PC-9 (cell line): ENCODE measurements at regions not wholly inside any gene's neighbourhood (a gene's known extent, or its start where the extent isn't known, plus 50 kb on each side); places are given as distances from the start of the nearest gene placed in this dataset.

ENCODE experiments used
- BruUV-seq: library from RNA; stranded (reverse); fragments of 400-500 nt; replicated peaks from 2 replicates; lab custom pipeline; 2021; lab: Mats Ljungman, UMichigan
- CTCF ChIA-PET: fragments of 300-600 bp; sonication (Branson Sonifier 250); formaldehyde crosslinking; loops from one replicate; lab custom pipeline; 2022; ENCODE audit warnings: antibody characterized with exemption; lab: Charles Lee
- POLR2A ChIA-PET: fragments of 300-600 bp; sonication (Branson Sonifier 250); formaldehyde crosslinking; loops from one replicate; lab custom pipeline; 2022; ENCODE audit warnings: antibody characterized with exemption; ENCODE audit not compliant: unreplicated experiment; lab: Charles Lee
- DNase-seq, 2 experiments: peaks; one replicate each; pipeline versions ENCODE4 v3.0.0 to v3.0.0-alpha.2; 2015 to 2022; ENCODE audit warnings: mixed read lengths in 1 of 2
- H2AFZ ChIP-seq: fragments of 200-600 bp; sonication (generic); 2 replicates; pipeline ENCODE4 v1.8.1; 2017; ENCODE audit warnings: antibody characterized with exemption
- H3F3A ChIP-seq: fragments of 200-600 bp; sonication (generic); 2 replicates; pipeline ENCODE4 v1.8.1; 2017; ENCODE audit warnings: antibody characterized with exemption, mild to moderate bottlenecking, low read depth; ENCODE audit not compliant: insufficient read depth
- H3K27ac ChIP-seq: fragments of 200-600 bp; sonication (generic); 2 replicates; pipeline ENCODE4 v1.6.1; 2016; ENCODE audit warnings: mixed run types
- H3K27me3 ChIP-seq: fragments of 200-600 bp; sonication (generic); 2 replicates; pipeline ENCODE4 v1.6.1; 2016; ENCODE audit warnings: low read depth, mixed run types; ENCODE audit not compliant: insufficient read depth
- H3K36me3 ChIP-seq: fragments of 200-600 bp; sonication (generic); 2 replicates; pipeline ENCODE4 v1.6.1; 2016; ENCODE audit warnings: low read depth, mixed run types
- H3K4me1 ChIP-seq: fragments of 200-600 bp; sonication (generic); replicated peaks from 2 replicates; pipeline ENCODE4 v1.6.1; 2016; ENCODE audit warnings: mixed run types; ENCODE audit not compliant: insufficient read depth
- H3K4me2 ChIP-seq: fragments of 200-600 bp; sonication (generic); 2 replicates; pipeline ENCODE4 v1.6.1; 2017; ENCODE audit warnings: mixed run types
- H3K4me3 ChIP-seq: fragments of 200-600 bp; sonication (generic); 2 replicates; pipeline ENCODE4 v1.6.1; 2016; ENCODE audit warnings: mixed run types
- H3K79me2 ChIP-seq: fragments of 200-600 bp; sonication (generic); 2 replicates; pipeline ENCODE4 v1.6.1; 2017; ENCODE audit warnings: low read depth, mixed run types
- H3K9me2 ChIP-seq: fragments of 200-600 bp; sonication (generic); 2 replicates; pipeline ENCODE4 v1.8.1; 2017; ENCODE audit warnings: mild to moderate bottlenecking; ENCODE audit not compliant: insufficient read depth
- H3K9me3 ChIP-seq: fragments of 200-600 bp; sonication (generic); 2 replicates; pipeline ENCODE4 v1.8.1; 2016; ENCODE audit warnings: low read depth; ENCODE audit not compliant: insufficient read depth
- H4K20me1 ChIP-seq: fragments of 200-600 bp; sonication (generic); 2 replicates; pipeline ENCODE4 v1.8.1; 2017; ENCODE audit not compliant: insufficient read depth
- EZH2 ChIP-seq: fragments of 200-600 bp; sonication (generic); IDR thresholded peaks from 2 replicates; pipeline ENCODE4 v1.8.0; 2017; ENCODE audit warnings: antibody characterized with exemption, low read depth
- intact Hi-C: fragments of 100-400 bp; cut with micrococcal nuclease; formaldehyde crosslinking; loops from one replicate; pipeline ENCODE4 v1.10.0; 2022; ENCODE audit not compliant: unreplicated experiment
- TF ChIP-seq, protein P1 (sequence below): fragments of 200-600 bp; sonication (generic); conservative IDR thresholded peaks from 2 replicates; pipeline ENCODE4 v1.6.1; 2017; ENCODE audit warnings: mixed run types, antibody characterized with exemption, mild to moderate bottlenecking, moderate library complexity

DNA sequence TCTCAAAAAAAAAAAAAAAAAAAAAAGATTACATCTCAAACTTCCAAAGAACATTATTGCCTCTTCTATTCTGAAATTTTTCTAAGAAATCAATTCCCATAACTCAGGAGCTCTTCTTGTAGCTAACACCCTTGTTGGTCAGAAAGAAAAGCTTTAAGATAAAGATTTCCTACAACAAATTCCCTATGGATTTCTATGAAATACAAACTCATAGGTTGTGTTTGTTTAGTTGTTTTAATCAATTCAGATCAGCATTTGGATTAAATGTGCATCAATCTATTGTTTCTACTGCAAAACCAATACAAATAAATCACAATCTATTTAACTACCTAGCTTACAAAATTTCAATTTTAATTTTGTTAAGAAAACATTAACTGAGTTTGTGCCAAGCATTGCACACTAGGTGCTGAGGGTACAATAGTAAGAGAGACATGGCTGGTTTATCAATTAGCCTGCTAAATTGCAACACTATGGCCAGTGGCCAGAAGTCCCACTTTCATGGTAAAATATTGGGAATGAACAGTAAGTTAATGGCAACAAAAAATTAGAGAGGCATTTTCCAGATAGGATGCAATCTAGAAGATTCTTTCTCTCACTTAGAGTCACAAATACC is 80.2 kb upstream of the MYCN start:
- Histone ChIP-seq H3K9me2 (no peaks in the 10 kb centered on the region), H3K4me1 (no peaks in the 10 kb centered on the region), H3K27ac (no peak overlapping the region), H3K36me3 (no peaks in the 10 kb centered on the region), H4K20me1 (no peaks in the 10 kb centered on the region), H2AFZ (no peak overlapping the region), H3K79me2 (no peaks in the 10 kb centered on the region), H3K9me3 (no peaks in the 10 kb centered on the region), H3F3A (no peaks in the 10 kb centered on the region), H3K4me2 (no peak overlapping the region), H3K4me3 (no peak overlapping the region), H3K27me3 (peaks cover 17% of the 10 kb centered on the region; the same call in 1 of the 2 replicates)
- no peak for DNase-seq
- TF ChIP-seq, protein P1, sequence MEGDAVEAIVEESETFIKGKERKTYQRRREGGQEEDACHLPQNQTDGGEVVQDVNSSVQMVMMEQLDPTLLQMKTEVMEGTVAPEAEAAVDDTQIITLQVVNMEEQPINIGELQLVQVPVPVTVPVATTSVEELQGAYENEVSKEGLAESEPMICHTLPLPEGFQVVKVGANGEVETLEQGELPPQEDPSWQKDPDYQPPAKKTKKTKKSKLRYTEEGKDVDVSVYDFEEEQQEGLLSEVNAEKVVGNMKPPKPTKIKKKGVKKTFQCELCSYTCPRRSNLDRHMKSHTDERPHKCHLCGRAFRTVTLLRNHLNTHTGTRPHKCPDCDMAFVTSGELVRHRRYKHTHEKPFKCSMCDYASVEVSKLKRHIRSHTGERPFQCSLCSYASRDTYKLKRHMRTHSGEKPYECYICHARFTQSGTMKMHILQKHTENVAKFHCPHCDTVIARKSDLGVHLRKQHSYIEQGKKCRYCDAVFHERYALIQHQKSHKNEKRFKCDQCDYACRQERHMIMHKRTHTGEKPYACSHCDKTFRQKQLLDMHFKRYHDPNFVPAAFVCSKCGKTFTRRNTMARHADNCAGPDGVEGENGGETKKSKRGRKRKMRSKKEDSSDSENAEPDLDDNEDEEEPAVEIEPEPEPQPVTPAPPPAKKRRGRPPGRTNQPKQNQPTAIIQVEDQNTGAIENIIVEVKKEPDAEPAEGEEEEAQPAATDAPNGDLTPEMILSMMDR = no peak
- no peak for TF ChIP-seq EZH2
- ChIA-PET POLR2A (no interaction called here), CTCF (no interaction called here)
- no TSS peak for BruUV-seq
- intact Hi-C loops = no loop called here

GRCh38 chr2:15860760-15861159 is 79.6 kb upstream of the MYCN start:
- no peaks in the 10 kb centered on the region for H3K9me2 ChIP-seq
- peaks cover 17% of the 10 kb centered on the region; the same call in 1 of the 2 replicates for H3K27me3 ChIP-seq
- no TSS peak for BruUV-seq
- H3K27ac ChIP-seq = no peak overlapping the region
- POLR2A ChIA-PET = no interaction called here
- intact Hi-C loops = no loop called here
- H3K4me2 ChIP-seq = no peak overlapping the region
- no peaks in the 10 kb centered on the region for H3K36me3 ChIP-seq
- H3K4me1 ChIP-seq = no peaks in the 10 kb centered on the region
- H3K9me3 ChIP-seq = no peaks in the 10 kb centered on the region
- H3F3A ChIP-seq = no peaks in the 10 kb centered on the region
- H3K79me2 ChIP-seq = no peaks in the 10 kb centered on the region
- CTCF ChIA-PET = no interaction called here
- TF ChIP-seq, protein P1 = no peak
- no peak for TF ChIP-seq EZH2
- no peak for DNase-seq
- no peak overlapping the region for H3K4me3 ChIP-seq
- no peak overlapping the region for H2AFZ ChIP-seq
- no peaks in the 10 kb centered on the region for H4K20me1 ChIP-seq

- POLR2A ChIA-PET = no interaction called here
Measured at GRCh38 chr2:15861172-15861822, 79.1 kb upstream of the MYCN start.

More at GRCh38 chr2:15861172-15861822, 79.1 kb upstream of the MYCN start:
- Histone ChIP-seq H3K27ac (no peak overlapping the region), H3F3A (no peaks in the 10 kb centered on the region), H4K20me1 (no peaks in the 10 kb centered on the region), H3K4me2 (no peak overlapping the region), H3K4me1 (no peaks in the 10 kb centered on the region), H3K79me2 (no peaks in the 10 kb centered on the region), H3K27me3 (peaks cover 17% of the 10 kb centered on the region; the same call in 1 of the 2 replicates), H3K9me3 (no peaks in the 10 kb centered on the region), H3K4me3 (no peak overlapping the region), H3K36me3 (no peaks in the 10 kb centered on the region), H3K9me2 (no peaks in the 10 kb centered on the region), H2AFZ (no peak overlapping the region)
- CTCF ChIA-PET = no interaction called here
- TF ChIP-seq, protein P1 = no peak
- no peak for TF ChIP-seq EZH2
- BruUV-seq = no TSS peak
- DNase-seq = no peak
- intact Hi-C loops = no loop called here
